Hepatocyte (in vitro differentiated cells): ENCODE measurements at regions not wholly inside any gene's neighbourhood (a gene's known extent, or its start where the extent isn't known, plus 50 kb on each side); places are given as distances from the start of the nearest gene placed in this dataset.

Experiments
- EZH2phosphoT487 ChIP-seq: fragments of 200-600 bp; sonication (generic); IDR thresholded peaks from one replicate; pipeline ENCODE4 v1.6.1; 2018; ENCODE audit warnings: antibody characterized with exemption, mild to moderate bottlenecking, low read depth, moderate library complexity; ENCODE audit not compliant: unreplicated experiment, severe bottlenecking
- TF ChIP-seq, protein P1 (sequence below): fragments of 200-600 bp; sonication (generic); IDR thresholded peaks from 2 replicates; pipeline ENCODE4 v1.5.1; 2016; ENCODE audit warnings: antibody characterized with exemption, mild to moderate bottlenecking; ENCODE audit not compliant: poor library complexity

DNA sequence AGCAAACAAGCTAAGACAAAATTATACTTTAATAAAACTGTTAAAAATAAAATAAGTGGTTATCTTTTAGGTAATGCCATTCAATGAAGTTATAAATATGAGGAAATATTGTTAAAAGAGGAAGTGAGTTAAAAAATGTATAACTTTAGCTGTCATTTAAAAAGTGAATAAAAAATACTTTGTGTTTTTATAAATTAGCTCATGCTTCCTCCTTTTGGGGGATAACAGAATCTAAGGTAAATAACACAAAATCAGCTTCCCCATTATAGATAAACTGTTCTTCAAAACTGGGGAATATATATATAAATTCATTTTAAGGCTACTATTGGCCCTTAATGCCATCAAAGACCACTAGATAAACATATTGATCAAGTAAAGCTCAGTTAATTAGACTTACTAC lies 113.7 kb upstream of the AADACL2 start:
- TF ChIP-seq, protein P1, sequence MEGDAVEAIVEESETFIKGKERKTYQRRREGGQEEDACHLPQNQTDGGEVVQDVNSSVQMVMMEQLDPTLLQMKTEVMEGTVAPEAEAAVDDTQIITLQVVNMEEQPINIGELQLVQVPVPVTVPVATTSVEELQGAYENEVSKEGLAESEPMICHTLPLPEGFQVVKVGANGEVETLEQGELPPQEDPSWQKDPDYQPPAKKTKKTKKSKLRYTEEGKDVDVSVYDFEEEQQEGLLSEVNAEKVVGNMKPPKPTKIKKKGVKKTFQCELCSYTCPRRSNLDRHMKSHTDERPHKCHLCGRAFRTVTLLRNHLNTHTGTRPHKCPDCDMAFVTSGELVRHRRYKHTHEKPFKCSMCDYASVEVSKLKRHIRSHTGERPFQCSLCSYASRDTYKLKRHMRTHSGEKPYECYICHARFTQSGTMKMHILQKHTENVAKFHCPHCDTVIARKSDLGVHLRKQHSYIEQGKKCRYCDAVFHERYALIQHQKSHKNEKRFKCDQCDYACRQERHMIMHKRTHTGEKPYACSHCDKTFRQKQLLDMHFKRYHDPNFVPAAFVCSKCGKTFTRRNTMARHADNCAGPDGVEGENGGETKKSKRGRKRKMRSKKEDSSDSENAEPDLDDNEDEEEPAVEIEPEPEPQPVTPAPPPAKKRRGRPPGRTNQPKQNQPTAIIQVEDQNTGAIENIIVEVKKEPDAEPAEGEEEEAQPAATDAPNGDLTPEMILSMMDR: no peak
- TF ChIP-seq EZH2phosphoT487: no peak
